Breast epithelium (tissue), 3 donors: ENCODE measurements at regions not wholly inside any gene's neighbourhood (a gene's known extent, or its start where the extent isn't known, plus 50 kb on each side); places are given as distances from the start of the nearest gene placed in this dataset.

ENCODE experiments used
- CTCF ChIP-seq, 3 donors: fragments of 450-650 bp; IDR thresholded peaks; one replicate each; pipeline ENCODE4 v1.5.1; 2016 to 2017; ENCODE audit warnings: antibody characterized with exemption in 3 of 3, mild to moderate bottlenecking in 3 of 3, moderate library complexity in 3 of 3
- POLR2A ChIP-seq: fragments of 450-650 bp; IDR thresholded peaks from one replicate; pipeline ENCODE4 v1.6.1; 2016; ENCODE audit warnings: antibody characterized with exemption, mild to moderate bottlenecking, moderate library complexity
- POLR2AphosphoS5 ChIP-seq, 3 donors: sonication (generic); formaldehyde crosslinking; IDR thresholded peaks; one replicate each; pipeline ENCODE4 v1.6.1; 2017; ENCODE audit warnings: antibody characterized with exemption in 3 of 3

DNA sequence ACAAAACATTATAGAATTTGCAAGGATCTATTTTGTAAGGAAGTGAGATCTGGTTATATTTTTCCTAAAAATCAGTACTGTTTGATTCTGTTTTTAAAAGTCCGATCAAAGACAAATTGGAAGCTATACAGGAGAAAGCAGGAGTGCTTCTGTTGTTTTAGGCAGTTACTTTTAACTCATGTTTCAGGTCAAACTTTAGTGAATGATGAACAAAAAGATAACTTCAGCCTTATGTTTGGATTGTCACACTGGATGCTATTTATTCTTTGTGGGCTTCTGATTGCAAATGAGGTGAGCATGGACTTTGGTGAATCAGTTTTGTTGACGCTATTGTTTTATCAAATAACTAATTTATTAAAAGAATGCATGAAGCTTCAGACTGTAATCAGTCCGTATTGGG lies 228.7 kb upstream of the SLC35B3 start:
- TF ChIP-seq POLR2A (no peak), CTCF (IDR thresholded peaks at IDR 0.05) (no peak), POLR2AphosphoS5 (IDR thresholded peaks at IDR 0.05) (no peak)
